Stimulated activated CD8-positive, alpha-beta memory T cell treated with anti-CD3 and anti-CD28 coated beads, Interleukin-2, amount 100 ng/mL, for 1 hour (primary cell): ENCODE measurements at regions not wholly inside any gene's neighbourhood (a gene's known extent, or its start where the extent isn't known, plus 50 kb on each side); places are given as distances from the start of the nearest gene placed in this dataset.

Experiments used
- DNase-seq, 2 donors: peaks; one replicate each; pipeline ENCODE4 v3.0.0-alpha.2; 2020; ENCODE audit warnings: low read depth in 2 of 2

GRCh38 chr2:120587997-120588336 is 147.7 kb upstream of the GLI2 start:
- no peak for DNase-seq

GRCh38 chr2:120589771-120590608 is 145.7 kb upstream of the GLI2 start:
- DNase-seq, result no peak

- DNase-seq, result no peak
These were observed 144.8 kb upstream of the GLI2 start for GRCh38 chr2:120590841-120591240.

- DNase-seq, result no peak
These were observed 144.1 kb upstream of the GLI2 start for GRCh38 chr2:120591572-120591971.

GRCh38 chr2:120592084-120592483 is 143.6 kb upstream of the GLI2 start:
- DNase-seq, result no peak

GRCh38 chr2:120593921-120594686 is 141.6 kb upstream of the GLI2 start:
- no peak for DNase-seq

- DNase-seq, result no peak
These were observed 140.6 kb upstream of the GLI2 start for GRCh38 chr2:120594856-120595685.

- no peak for DNase-seq
These were observed 139.9 kb upstream of the GLI2 start for GRCh38 chr2:120595739-120596138.

GRCh38 chr2:120596191-120596811 is 139.4 kb upstream of the GLI2 start:
- no peak for DNase-seq

- no peak for DNase-seq
These were observed 138.6 kb upstream of the GLI2 start for GRCh38 chr2:120596990-120597594.

- DNase-seq, result no peak
These were observed 138.0 kb upstream of the GLI2 start for GRCh38 chr2:120597595-120598193.

- no peak for DNase-seq
These were observed 137.3 kb upstream of the GLI2 start for GRCh38 chr2:120598416-120598815.

GRCh38 chr2:120599072-120599471 is 136.6 kb upstream of the GLI2 start:
- DNase-seq, result no peak

- DNase-seq, result no peak
These were observed 136.0 kb upstream of the GLI2 start for GRCh38 chr2:120599656-120600055.

GRCh38 chr2:120600335-120600734 is 135.3 kb upstream of the GLI2 start:
- no peak for DNase-seq

GRCh38 chr2:120600786-120601185 is 134.9 kb upstream of the GLI2 start:
- no peak for DNase-seq

GRCh38 chr2:120601566-120601965 is 134.1 kb upstream of the GLI2 start:
- no peak for DNase-seq

- DNase-seq, result no peak
These were observed 133.4 kb upstream of the GLI2 start for GRCh38 chr2:120602251-120602650.

- no peak for DNase-seq
These were observed 130.9 kb upstream of the GLI2 start for GRCh38 chr2:120604767-120605166.

- no peak for DNase-seq
These were observed 130.3 kb upstream of the GLI2 start for GRCh38 chr2:120605231-120605935.
